ENCODE measurements at regions not wholly inside any gene's neighbourhood (a gene's known extent, or its start where the extent isn't known, plus 50 kb on each side); places are given as distances from the start of the nearest gene placed in this dataset.

GRCh38 chr9:87278971-87279733, 218.5 kb upstream of the DAPK1 start:
- no peak for DNase-seq (ENCODE audit: low spot score)

DNA sequence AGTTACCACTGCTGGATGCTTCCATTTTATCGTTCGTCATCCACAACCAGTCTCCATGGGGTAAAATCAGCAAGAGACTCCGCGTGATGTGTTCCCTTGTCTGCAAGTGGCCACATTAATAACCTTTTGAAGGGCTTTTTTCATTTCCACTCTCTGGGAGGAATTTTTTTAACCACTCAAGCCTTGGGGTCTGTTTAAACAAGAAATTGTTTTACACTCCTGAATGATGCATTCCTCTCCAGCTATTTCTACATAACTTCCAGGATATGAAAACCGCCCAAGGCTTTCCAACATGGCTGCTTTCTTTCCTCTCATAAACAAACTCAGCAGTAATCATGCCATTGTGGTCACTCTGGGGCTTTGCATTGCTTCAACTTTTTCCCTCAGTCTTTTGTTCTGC, 217.2 kb upstream of the DAPK1 start:
- peak; percentile 97 for DNase-seq (ENCODE audit: low spot score)

DNA sequence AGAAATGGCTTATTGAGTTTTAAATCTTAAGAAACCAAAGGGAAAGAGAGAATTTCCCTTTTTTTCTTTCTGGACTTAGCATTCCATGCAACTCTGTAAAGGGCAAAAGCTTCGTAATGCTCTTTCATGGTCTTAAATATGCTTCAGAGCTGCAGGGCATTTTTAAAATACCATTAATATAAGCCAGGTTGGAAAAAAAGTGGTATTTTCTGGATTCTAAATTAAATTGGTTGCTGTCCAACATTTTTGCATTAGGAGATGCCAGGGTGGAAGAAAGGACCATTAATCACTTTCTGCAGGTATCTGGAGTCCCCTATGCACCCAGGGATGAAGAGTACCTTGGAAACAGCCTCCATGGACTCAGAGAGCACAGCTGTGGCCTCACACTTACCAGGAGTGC, 215.1 kb upstream of the DAPK1 start:
- DNase-seq (ENCODE audit: low spot score) = no peak

DNA sequence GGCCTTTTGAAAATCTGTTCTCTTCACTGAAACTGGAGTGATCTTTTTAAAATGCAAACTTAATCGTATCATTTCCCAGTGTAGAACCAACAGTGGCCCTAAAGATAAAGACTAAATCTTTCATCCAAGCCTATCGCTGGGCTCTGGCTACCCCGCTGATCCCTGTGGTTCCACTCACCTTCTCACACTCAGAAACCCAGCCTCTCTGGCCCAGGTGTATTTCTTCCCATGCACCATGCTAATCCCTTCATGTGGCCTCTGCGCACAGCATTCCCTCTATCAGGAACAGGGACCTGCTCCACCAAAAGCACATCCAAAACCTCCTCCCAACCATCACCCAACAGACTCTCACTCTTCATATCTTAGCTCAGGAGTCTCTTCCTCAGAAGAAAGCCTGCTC, 214.1 kb upstream of the DAPK1 start:
- no peak for DNase-seq (ENCODE audit: low spot score)

DNA sequence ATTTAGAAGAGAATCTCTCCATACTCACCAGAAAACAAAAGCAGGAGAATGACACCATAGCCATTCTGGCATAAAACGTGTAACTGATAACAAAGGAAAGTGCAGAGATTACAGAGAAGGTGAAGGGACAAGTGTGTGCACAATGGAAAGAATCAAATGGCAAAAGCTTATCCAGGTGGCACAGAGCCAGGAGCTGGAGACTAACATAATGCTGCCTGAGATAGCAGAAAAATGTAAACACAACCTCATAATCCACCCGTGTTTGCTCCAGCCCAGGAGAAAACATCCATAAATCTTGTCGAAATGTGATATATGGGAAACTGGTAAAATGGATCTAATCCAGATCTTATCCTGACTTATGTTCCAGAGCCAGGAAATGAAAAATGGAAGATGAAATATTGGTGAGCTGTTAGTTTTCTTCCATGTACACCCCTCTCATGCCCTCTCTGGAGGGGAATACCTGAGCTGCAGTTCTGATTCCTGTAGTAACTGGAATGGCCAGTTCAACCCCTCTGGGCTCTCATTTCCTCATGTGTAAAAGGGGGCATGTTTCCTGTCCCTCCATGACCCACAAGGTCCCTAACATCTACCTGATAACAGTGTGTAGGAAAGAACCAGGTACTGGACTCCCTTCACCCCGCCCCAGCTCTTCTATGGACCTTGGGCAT, 212.3 kb upstream of the DAPK1 start:
- no peak for DNase-seq (ENCODE audit: low spot score)

GRCh38 chr9:87286506-87286905, 211.2 kb upstream of the DAPK1 start:
- DNase-seq (ENCODE audit: low spot score) = no peak

- DNase-seq (ENCODE audit: low spot score) = no peak
Observed at GRCh38 chr9:87290241-87291052, 207.2 kb upstream of the DAPK1 start.

DNA sequence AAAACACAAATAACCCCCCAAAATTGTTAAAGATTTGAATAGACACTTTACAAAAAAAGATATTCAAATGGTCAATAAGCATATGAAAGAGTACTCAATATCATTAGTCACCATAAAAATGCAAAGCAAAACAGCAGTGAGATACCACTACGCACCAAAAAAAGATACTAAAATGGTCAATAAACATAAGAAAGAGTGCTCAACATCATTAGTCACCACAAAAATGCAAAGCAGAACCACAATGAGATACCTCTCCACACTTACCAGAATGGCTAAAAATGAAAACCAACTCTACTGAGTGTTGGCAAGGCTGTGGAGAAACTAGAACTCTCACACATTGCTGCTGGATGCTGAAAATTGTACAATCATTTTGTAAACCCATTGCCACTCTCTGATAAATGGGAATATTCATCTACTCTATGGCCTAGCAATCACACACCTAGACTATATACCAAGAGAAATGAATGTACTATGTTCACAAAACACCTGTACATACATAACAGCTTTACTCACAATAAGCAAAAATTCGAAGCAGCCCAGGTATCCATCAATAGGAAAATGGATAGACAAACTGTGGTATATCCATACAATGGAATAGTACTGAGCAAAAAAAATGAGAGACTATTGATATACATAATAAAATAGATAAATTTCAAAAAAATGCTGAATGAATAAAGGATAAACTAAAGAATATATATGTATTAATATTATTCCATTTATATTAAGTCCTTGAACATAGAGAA, 205.0 kb upstream of the DAPK1 start:
- no peak for DNase-seq (ENCODE audit: low spot score)

- DNase-seq (ENCODE audit: low spot score) = no peak
Observed at GRCh38 chr9:87294126-87294525, 203.5 kb upstream of the DAPK1 start.

DNA sequence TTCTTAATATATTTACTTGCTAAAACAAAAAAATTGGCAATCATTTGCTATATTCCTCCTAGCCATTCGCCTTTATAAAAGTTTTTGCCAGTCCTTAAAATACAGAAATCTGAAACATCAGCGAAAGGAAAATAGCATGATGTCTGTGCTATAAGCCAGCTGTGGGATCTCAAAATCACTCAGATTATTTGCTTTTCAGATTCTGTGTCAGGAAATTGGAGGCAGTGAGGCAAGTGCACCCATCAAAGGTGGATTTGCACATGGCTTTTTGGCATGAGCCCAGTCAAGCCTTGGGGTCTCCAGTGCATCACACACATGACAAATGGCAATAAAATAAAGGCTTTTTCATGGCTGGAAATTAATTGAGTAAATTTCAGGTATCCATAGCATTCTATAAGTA, 196.8 kb upstream of the DAPK1 start:
- no peak for DNase-seq (ENCODE audit: low spot score)

DNA sequence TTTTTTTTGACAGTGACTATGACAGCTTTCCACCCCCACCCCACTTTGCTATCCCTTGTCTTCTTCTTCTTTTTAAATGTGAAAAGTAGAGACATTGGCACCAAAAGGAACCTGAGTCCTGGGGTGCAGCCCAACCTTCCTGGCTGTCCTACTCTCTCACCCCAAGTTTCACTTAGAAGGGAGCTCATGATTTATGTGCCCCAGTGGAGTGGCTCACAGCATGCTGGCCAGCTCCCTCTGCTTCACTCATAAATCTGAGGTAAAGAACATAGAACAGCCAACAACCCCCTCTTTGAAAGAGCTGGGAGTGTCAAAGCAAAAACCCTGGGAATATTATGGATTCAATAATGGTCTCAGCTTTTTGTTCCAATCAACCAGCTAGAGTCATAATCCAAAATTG, 196.3 kb upstream of the DAPK1 start:
- no peak for DNase-seq (ENCODE audit: low spot score)

- no peak for DNase-seq (ENCODE audit: low spot score)
Observed at GRCh38 chr9:87305151-87305550, 192.5 kb upstream of the DAPK1 start.

DNA sequence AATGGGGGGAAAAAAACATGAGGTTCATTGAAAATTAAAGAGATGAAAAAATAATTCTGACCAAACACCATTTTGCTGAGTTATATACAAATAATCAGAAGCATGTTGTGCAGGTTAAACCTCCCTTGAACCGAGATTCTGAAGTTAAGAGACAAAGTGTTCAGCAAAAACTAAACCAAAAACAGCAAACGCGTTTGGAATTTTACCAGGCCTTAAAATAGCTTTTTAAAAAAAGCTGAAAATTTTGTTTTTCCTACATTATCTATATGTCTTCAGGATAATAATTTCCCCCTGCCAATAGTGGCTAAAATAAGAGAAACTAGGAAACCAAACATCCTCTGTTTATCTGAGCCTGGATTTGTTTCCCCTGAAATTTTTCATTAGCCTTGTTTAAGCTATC, 191.7 kb upstream of the DAPK1 start:
- no peak for DNase-seq (ENCODE audit: low spot score)

DNA sequence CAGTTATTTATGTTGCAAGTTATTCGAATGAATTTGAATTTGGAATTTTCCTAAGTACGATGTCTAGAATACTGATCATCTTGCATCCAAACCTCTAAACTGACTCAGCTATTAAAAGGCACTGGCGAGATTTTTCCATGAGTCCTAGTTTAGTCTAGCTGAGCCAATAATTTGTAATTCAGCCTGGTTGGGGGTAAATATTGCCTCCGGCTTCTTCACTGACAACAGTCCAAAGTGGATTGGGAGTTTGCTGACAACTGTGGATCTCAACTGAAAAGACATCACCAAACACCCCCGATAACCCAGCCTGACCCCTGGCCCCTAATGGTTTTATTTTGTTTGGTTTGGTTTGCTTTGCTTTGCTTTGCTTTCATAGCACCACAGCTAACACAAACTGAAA, 189.8 kb upstream of the DAPK1 start:
- no peak for DNase-seq (ENCODE audit: low spot score)

- peak; percentile 48 for DNase-seq (ENCODE audit: low spot score)
Observed at GRCh38 chr9:87309236-87309635, 188.4 kb upstream of the DAPK1 start.

- DNase-seq (ENCODE audit: low spot score) = no peak
Observed at GRCh38 chr9:87310827-87311523, 186.7 kb upstream of the DAPK1 start.

DNA sequence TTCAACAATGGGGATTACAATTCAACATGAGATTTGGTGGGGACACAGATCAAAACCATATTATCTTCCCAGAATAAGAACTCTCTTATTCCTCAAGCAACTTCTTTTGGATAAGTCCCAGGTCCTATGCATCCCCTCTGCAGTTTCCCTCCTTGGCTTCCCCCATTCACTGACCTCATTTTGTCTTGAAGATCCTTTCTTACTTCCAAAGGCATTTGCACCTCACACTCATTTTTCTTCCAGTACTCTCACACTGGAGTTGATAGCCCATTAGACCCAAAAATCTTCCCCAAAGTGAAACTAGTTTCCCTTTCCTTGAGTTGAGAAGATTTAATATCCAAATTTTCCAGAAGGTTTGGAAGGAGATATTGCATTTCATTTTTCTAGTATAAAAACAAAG, 178.0 kb upstream of the DAPK1 start:
- no peak for DNase-seq (ENCODE audit: low spot score)

GRCh38 chr9:87320146-87320884, 177.4 kb upstream of the DAPK1 start:
- DNase-seq (ENCODE audit: low spot score) = no peak

- no peak for DNase-seq (ENCODE audit: low spot score)
Observed at GRCh38 chr9:87322840-87323635, 174.6 kb upstream of the DAPK1 start.

- DNase-seq (ENCODE audit: low spot score) = no peak
Observed at GRCh38 chr9:87323928-87324327, 173.7 kb upstream of the DAPK1 start.

All from H4 (cell line).